Neural cell (in vitro differentiated cells): ENCODE measurements at regions not wholly inside any gene's neighbourhood (a gene's known extent, or its start where the extent isn't known, plus 50 kb on each side); places are given as distances from the start of the nearest gene placed in this dataset.

Experiments used
- H2AFZ ChIP-seq: fragments of 200-600, 300-800 bp; sonication (generic), shearing (Covaris generic); 2 replicates; pipeline ENCODE4 v1.6.0; 2014; ENCODE audit warnings: low read depth, mild to moderate bottlenecking, antibody characterized with exemption, low read length, moderate library complexity
- H3F3A ChIP-seq: fragments of 200-600 bp; shearing (Covaris generic); 2 replicates; pipeline ENCODE4 v1.6.1; 2016; ENCODE audit warnings: mild to moderate bottlenecking, moderate library complexity, mixed read lengths, antibody characterized with exemption, low read length; ENCODE audit not compliant: insufficient read depth, poor library complexity, severe bottlenecking
- H3K27ac ChIP-seq: fragments of 200-600, 300-800 bp; sonication (generic), shearing (Covaris generic); 2 replicates; pipeline ENCODE4 v1.5.1; 2014; ENCODE audit warnings: mild to moderate bottlenecking, low read length, moderate library complexity
- H3K27me3 ChIP-seq: fragments of 300-800, 200-600 bp; sonication (generic), shearing (Covaris generic); 2 replicates; pipeline ENCODE4 v1.6.0; 2014; ENCODE audit warnings: mild to moderate bottlenecking, low read depth, low read length, moderate library complexity; ENCODE audit not compliant: insufficient read depth
- H3K36me3 ChIP-seq: fragments of 300-800, 200-600 bp; sonication (generic), shearing (Covaris generic); 2 replicates; pipeline ENCODE4 v1.5.1; 2014; ENCODE audit warnings: mild to moderate bottlenecking, antibody characterized with exemption, low read length, moderate library complexity; ENCODE audit not compliant: insufficient read depth
- H3K4me2 ChIP-seq: fragments of 300-800, 200-600 bp; sonication (generic), shearing (Covaris generic); 2 replicates; pipeline ENCODE4 v1.6.0; 2014; ENCODE audit warnings: mild to moderate bottlenecking, low read length
- H3K4me3 ChIP-seq: fragments of 300-800, 200-600 bp; sonication (generic), shearing (Covaris generic); 2 replicates; pipeline ENCODE4 v1.5.1; 2014; ENCODE audit warnings: mild to moderate bottlenecking, low read length, moderate library complexity
- H3K79me2 ChIP-seq: fragments of 200-600 bp; shearing (Covaris generic); replicated peaks from 2 replicates; pipeline ENCODE4 v1.6.0; 2014; ENCODE audit warnings: mild to moderate bottlenecking, low read length, moderate library complexity; ENCODE audit not compliant: insufficient read depth
- H3K9ac ChIP-seq: fragments of 300-800, 200-600 bp; sonication (generic), shearing (Covaris generic); 2 replicates; pipeline ENCODE4 v1.6.1; 2016; ENCODE audit warnings: mild to moderate bottlenecking, low read length, mixed read lengths
- H3K9me2 ChIP-seq: fragments of 200-600 bp; shearing (Covaris generic); 2 replicates; pipeline ENCODE4 v1.6.1; 2016; ENCODE audit warnings: mild to moderate bottlenecking, low read length, mixed read lengths; ENCODE audit not compliant: insufficient read depth
- H3K9me3 ChIP-seq: fragments of 200-600, 300-800 bp; sonication (generic), shearing (Covaris generic); 2 replicates; pipeline ENCODE4 v1.6.1; 2016; ENCODE audit warnings: mild to moderate bottlenecking, mixed run types, low read length, moderate library complexity, mixed read lengths
- H4K20me1 ChIP-seq: fragments of 200-600 bp; shearing (Covaris generic); 2 replicates; pipeline ENCODE4 v1.6.1; 2016; ENCODE audit warnings: mild to moderate bottlenecking, mixed run types; ENCODE audit not compliant: insufficient read depth
- CTCF ChIP-seq: fragments of 450-650 bp; IDR thresholded peaks from 2 replicates; pipeline ENCODE4 v1.5.1; 2014; ENCODE audit warnings: antibody characterized with exemption, mild to moderate bottlenecking, moderate library complexity; ENCODE audit not compliant: poor library complexity, severe bottlenecking
- EP300 ChIP-seq: fragments of 450-650 bp; conservative IDR thresholded peaks from 2 replicates; pipeline ENCODE4 v1.6.1; 2014; ENCODE audit warnings: antibody characterized with exemption, mild to moderate bottlenecking, moderate library complexity; ENCODE audit not compliant: poor library complexity, severe bottlenecking
- EZH2 ChIP-seq: fragments of 200-600, 300-800 bp; shearing (Covaris generic), sonication (generic); IDR thresholded peaks from 2 replicates; pipeline ENCODE4 v1.6.1; 2014; ENCODE audit warnings: antibody characterized with exemption, low read length, borderline replicate concordance, mild to moderate bottlenecking; ENCODE audit not compliant: insufficient read depth, poor library complexity, severe bottlenecking
- MXI1 ChIP-seq: fragments of 450-650 bp; conservative IDR thresholded peaks from 2 replicates; pipeline ENCODE4 v1.6.1; 2014; ENCODE audit warnings: antibody characterized with exemption, mild to moderate bottlenecking; ENCODE audit not compliant: poor library complexity, severe bottlenecking
- POLR2AphosphoS5 ChIP-seq: IDR thresholded peaks from 2 replicates; pipeline ENCODE4 v1.6.1; 2012
- RAD21 ChIP-seq: fragments of 450-650 bp; conservative IDR thresholded peaks from 2 replicates; pipeline ENCODE4 v1.6.1; 2014; ENCODE audit warnings: antibody characterized with exemption, mild to moderate bottlenecking, moderate library complexity
- REST ChIP-seq: IDR thresholded peaks from 2 replicates; pipeline ENCODE4 v1.6.1; 2012; ENCODE audit warnings: borderline replicate concordance
- SMC3 ChIP-seq: fragments of 450-650 bp; conservative IDR thresholded peaks from 2 replicates; pipeline ENCODE4 v1.6.1; 2014; ENCODE audit warnings: antibody characterized with exemption, mild to moderate bottlenecking, moderate library complexity; ENCODE audit not compliant: poor library complexity
- TAF1 ChIP-seq: IDR thresholded peaks from 2 replicates; pipeline ENCODE4 v1.6.1; 2012; ENCODE audit warnings: low read depth

GRCh38 chr9:31605164-31605563 lies 779.3 kb upstream of the ACO1 start:
- H3K9ac ChIP-seq: no peak overlapping the region
- no peaks in the 10 kb centered on the region for H3K9me3 ChIP-seq
- H3K27ac ChIP-seq: no peak overlapping the region
- H3K27me3 ChIP-seq: no peaks in the 10 kb centered on the region
- no peaks in the 10 kb centered on the region for H3F3A ChIP-seq
- H2AFZ ChIP-seq: no peak overlapping the region
- H3K79me2 ChIP-seq: no peaks in the 10 kb centered on the region
- H3K4me2 ChIP-seq: no peak overlapping the region
- H3K4me3 ChIP-seq: no peak overlapping the region
- no peaks in the 10 kb centered on the region for H4K20me1 ChIP-seq
- H3K9me2 ChIP-seq: no peaks in the 10 kb centered on the region
- no peaks in the 10 kb centered on the region for H3K36me3 ChIP-seq
- no peak for TF ChIP-seq CTCF
- TF ChIP-seq REST: no peak
- TF ChIP-seq RAD21: no peak
- no peak for TF ChIP-seq POLR2AphosphoS5
- TF ChIP-seq SMC3: no peak
- no peak for TF ChIP-seq TAF1
- no peak for TF ChIP-seq EZH2
- TF ChIP-seq EP300: no peak
- TF ChIP-seq MXI1: no peak

- Histone ChIP-seq H3K9me3 (no peaks in the 10 kb centered on the region), H3K9me2 (no peaks in the 10 kb centered on the region), H3K27me3 (no peaks in the 10 kb centered on the region), H3K9ac (no peak overlapping the region), H3K27ac (no peak overlapping the region), H3K79me2 (no peaks in the 10 kb centered on the region), H4K20me1 (no peaks in the 10 kb centered on the region), H3K36me3 (no peaks in the 10 kb centered on the region), H3K4me3 (no peak overlapping the region), H3K4me2 (no peak overlapping the region), H2AFZ (no peak overlapping the region), H3F3A (no peaks in the 10 kb centered on the region)
- TF ChIP-seq CTCF (no peak), TAF1 (no peak), EP300 (no peak), RAD21 (no peak)
Observed at GRCh38 chr9:31606678-31607077, 777.8 kb upstream of the ACO1 start.
